Loucy (cell line): ENCODE measurements at regions not wholly inside any gene's neighbourhood (a gene's known extent, or its start where the extent isn't known, plus 50 kb on each side); places are given as distances from the start of the nearest gene placed in this dataset.

ENCODE experiments used
- H2AFZ ChIP-seq: fragments of 200-600 bp; sonication (generic); 2 replicates; pipeline ENCODE4 v1.6.0; 2016; ENCODE audit warnings: antibody characterized with exemption, mild to moderate bottlenecking, low read length, moderate library complexity
- H3F3A ChIP-seq: fragments of 200-600 bp; 2 replicates; pipeline ENCODE4 v1.6.0; 2016; ENCODE audit warnings: antibody characterized with exemption, low read depth, mild to moderate bottlenecking
- H3K27me3 ChIP-seq: fragments of 200-600 bp; sonication (generic); 2 replicates; pipeline ENCODE4 v1.6.1; 2014; ENCODE audit warnings: low read length, mild to moderate bottlenecking; ENCODE audit not compliant: insufficient read depth, poor library complexity, severe bottlenecking
- H3K36me3 ChIP-seq: fragments of 200-600 bp; sonication (generic); 2 replicates; pipeline ENCODE4 v1.6.1; 2016; ENCODE audit warnings: low read length; ENCODE audit not compliant: insufficient read depth
- H3K4me1 ChIP-seq: fragments of 200-600 bp; sonication (generic); 2 replicates; pipeline ENCODE4 v1.5.1; 2014; ENCODE audit warnings: low read length, mild to moderate bottlenecking; ENCODE audit not compliant: insufficient read depth, poor library complexity, severe bottlenecking
- H3K4me2 ChIP-seq: fragments of 200-600 bp; sonication (generic); 2 replicates; pipeline ENCODE4 v1.6.0; 2014; ENCODE audit warnings: antibody characterized with exemption, low read length, low read depth, mild to moderate bottlenecking; ENCODE audit not compliant: poor library complexity, severe bottlenecking
- H3K4me3 ChIP-seq: fragments of 200-600 bp; sonication (generic); 2 replicates; pipeline ENCODE4 v1.5.1; 2014; ENCODE audit warnings: low read length, mild to moderate bottlenecking, mixed read lengths; ENCODE audit not compliant: poor library complexity, severe bottlenecking
- H3K79me2 ChIP-seq: fragments of 200-600 bp; sonication (generic); 2 replicates; pipeline ENCODE4 v1.6.1; 2014; ENCODE audit warnings: low read length; ENCODE audit not compliant: insufficient read depth
- H3K9ac ChIP-seq: fragments of 200-600 bp; sonication (generic); 2 replicates; pipeline ENCODE4 v1.6.0; 2014; ENCODE audit warnings: mild to moderate bottlenecking, low read depth, low read length, moderate library complexity; ENCODE audit not compliant: poor library complexity, severe bottlenecking
- H3K9me2 ChIP-seq: fragments of 200-600 bp; sonication (generic); replicated peaks from 2 replicates; pipeline ENCODE4 v1.6.1; 2016; ENCODE audit warnings: low read depth, low read length, mixed read lengths
- H3K9me3 ChIP-seq: fragments of 200-600 bp; sonication (generic); 2 replicates; pipeline ENCODE4 v1.6.1; 2014; ENCODE audit warnings: mild to moderate bottlenecking, antibody characterized with exemption, low read length, low read depth; ENCODE audit not compliant: insufficient read depth
- H4K20me1 ChIP-seq: fragments of 200-600 bp; sonication (generic); 2 replicates; pipeline ENCODE4 v1.6.0; 2014; ENCODE audit warnings: antibody characterized with exemption, low read length, mild to moderate bottlenecking; ENCODE audit not compliant: insufficient read depth, poor library complexity, severe bottlenecking
- EZH2phosphoT487 ChIP-seq: fragments of 200-600 bp; IDR thresholded peaks from 2 replicates; pipeline ENCODE4 v1.6.1; 2018; ENCODE audit warnings: antibody characterized with exemption, mild to moderate bottlenecking, moderate library complexity, borderline replicate concordance
- TF ChIP-seq, protein P1 (sequence below): fragments of 200-600 bp; sonication (generic); conservative IDR thresholded peaks from 2 replicates; pipeline ENCODE4 v1.5.1; 2014; ENCODE audit warnings: mild to moderate bottlenecking, antibody characterized with exemption, low read length

DNA sequence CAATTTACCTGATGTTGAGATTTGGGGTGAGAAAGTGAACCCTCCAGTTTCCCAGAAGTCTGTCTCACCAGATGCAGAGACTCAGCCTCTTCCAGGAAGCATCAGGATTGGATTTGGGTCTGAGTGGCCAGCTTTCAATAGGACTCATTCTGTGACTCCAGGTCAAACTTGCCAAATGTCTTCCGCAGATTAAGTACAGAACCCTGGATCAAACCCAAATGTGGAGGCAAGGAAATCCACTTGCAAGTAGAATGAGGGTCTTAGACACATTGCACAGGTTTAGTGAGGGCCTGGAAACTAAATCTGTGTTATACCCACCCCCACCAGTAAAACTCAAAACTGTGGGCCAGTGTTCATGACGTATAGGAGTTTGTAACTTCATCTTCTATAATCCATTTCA is 372.2 kb upstream of the MGMT start:
- Histone ChIP-seq H3K27me3 (no peaks in the 10 kb centered on the region), H3F3A (no peaks in the 10 kb centered on the region), H2AFZ (no peak overlapping the region), H3K4me2 (no peak overlapping the region), H3K9me3 (no peaks in the 10 kb centered on the region), H3K36me3 (no peaks in the 10 kb centered on the region), H3K4me1 (no peaks in the 10 kb centered on the region), H3K9ac (no peak overlapping the region), H3K9me2 (no peaks in the 10 kb centered on the region), H4K20me1 (no peaks in the 10 kb centered on the region), H3K4me3 (no peak overlapping the region), H3K79me2 (no peaks in the 10 kb centered on the region)
- no peak for TF ChIP-seq EZH2phosphoT487
- TF ChIP-seq, protein P1, sequence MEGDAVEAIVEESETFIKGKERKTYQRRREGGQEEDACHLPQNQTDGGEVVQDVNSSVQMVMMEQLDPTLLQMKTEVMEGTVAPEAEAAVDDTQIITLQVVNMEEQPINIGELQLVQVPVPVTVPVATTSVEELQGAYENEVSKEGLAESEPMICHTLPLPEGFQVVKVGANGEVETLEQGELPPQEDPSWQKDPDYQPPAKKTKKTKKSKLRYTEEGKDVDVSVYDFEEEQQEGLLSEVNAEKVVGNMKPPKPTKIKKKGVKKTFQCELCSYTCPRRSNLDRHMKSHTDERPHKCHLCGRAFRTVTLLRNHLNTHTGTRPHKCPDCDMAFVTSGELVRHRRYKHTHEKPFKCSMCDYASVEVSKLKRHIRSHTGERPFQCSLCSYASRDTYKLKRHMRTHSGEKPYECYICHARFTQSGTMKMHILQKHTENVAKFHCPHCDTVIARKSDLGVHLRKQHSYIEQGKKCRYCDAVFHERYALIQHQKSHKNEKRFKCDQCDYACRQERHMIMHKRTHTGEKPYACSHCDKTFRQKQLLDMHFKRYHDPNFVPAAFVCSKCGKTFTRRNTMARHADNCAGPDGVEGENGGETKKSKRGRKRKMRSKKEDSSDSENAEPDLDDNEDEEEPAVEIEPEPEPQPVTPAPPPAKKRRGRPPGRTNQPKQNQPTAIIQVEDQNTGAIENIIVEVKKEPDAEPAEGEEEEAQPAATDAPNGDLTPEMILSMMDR, result no peak

DNA sequence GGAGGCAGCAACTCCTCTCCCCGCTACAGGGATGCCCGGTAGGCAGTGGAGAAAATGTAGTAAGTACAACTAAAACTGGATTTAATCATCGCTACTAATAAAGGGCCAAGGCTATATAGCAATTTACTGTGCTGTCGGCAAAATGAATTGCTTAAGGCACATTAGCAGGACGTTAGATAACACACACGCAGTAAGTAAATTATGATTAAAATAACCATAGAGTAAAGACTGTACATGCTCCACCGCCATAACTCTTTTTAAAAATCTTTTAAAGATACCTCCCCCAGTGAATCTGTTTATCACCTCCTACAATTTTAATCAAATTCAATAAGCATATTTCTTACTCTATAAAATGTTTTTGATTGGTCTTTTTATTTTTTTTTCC is 371.4 kb upstream of the MGMT start:
- H3K4me2 ChIP-seq, result no peak overlapping the region

DNA sequence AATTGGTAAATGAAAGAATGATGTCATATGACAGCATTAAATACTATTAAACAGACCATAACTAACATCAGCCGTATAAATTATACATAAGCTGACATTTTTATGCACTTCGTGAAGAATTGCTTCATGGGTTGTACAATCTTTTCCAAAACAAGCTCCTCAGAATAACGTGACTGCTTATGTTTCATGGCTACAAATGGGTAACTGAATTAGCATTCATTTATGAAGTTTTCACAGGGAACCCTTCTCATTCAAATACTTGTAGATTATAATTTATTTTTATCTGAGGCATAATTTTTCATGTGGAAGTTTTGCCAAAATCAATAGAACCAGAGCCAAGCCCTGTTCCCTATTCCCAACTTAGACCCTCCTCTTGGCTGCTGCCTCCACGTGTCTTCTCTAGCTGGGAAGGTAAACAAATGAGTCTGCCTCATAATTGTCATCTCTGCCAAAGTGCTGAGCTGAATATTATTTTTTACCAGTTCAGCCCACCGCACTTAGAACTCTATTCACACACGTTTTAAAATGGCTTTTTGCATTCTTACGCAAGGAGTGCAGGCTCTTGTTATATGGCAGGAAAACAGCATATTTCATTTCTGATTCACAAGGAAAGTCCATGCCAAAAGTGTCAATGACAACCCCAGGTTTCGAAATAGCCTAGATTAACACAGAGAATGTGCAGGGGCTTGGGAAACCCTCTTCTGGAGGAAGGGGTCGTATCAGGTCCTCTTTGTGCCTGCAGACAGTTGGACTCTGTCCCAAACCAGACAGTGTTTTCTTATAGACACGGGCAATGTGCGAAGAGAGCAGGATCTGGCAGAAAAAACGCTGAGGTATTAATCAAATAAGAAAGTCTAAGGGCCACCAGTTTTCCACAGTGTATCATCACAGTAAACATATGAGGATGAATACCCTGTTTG is 370.7 kb upstream of the MGMT start:
- Histone ChIP-seq H3K9me2 (no peaks in the 10 kb centered on the region), H4K20me1 (no peaks in the 10 kb centered on the region), H3K4me3 (no peak overlapping the region), H2AFZ (no peak overlapping the region), H3K9ac (no peak overlapping the region), H3K4me1 (no peaks in the 10 kb centered on the region), H3K9me3 (no peaks in the 10 kb centered on the region), H3K4me2 (no peak overlapping the region), H3K36me3 (no peaks in the 10 kb centered on the region), H3F3A (no peaks in the 10 kb centered on the region), H3K27me3 (no peaks in the 10 kb centered on the region), H3K79me2 (no peaks in the 10 kb centered on the region)
- TF ChIP-seq EZH2phosphoT487, result no peak
- TF ChIP-seq, protein P1, result no peak

More for the DNA sequence above, 371.4 kb upstream of the MGMT start:
- no peaks in the 10 kb centered on the region for H3K9me3 ChIP-seq
- no peaks in the 10 kb centered on the region for H4K20me1 ChIP-seq
- no peaks in the 10 kb centered on the region for H3F3A ChIP-seq
- no peaks in the 10 kb centered on the region for H3K27me3 ChIP-seq
- no peak overlapping the region for H3K9ac ChIP-seq
- H3K79me2 ChIP-seq, result no peaks in the 10 kb centered on the region
- no peak overlapping the region for H2AFZ ChIP-seq
- TF ChIP-seq, protein P1, result no peak
- no peak for TF ChIP-seq EZH2phosphoT487
- H3K9me2 ChIP-seq, result no peaks in the 10 kb centered on the region
- no peak overlapping the region for H3K4me3 ChIP-seq
- H3K4me1 ChIP-seq, result no peaks in the 10 kb centered on the region
- no peaks in the 10 kb centered on the region for H3K36me3 ChIP-seq
